HFF-Myc (cell line): ENCODE measurements at regions not wholly inside any gene's neighbourhood (a gene's known extent, or its start where the extent isn't known, plus 50 kb on each side); places are given as distances from the start of the nearest gene placed in this dataset.

Experiments
- DNase-seq: peaks from one replicate; pipeline ENCODE4 v3.0.0-alpha.2; 2011; ENCODE audit warnings: low read depth; ENCODE audit errors: extremely low read depth
- H3K4me3 ChIP-seq: replicated peaks from 2 replicates; pipeline ENCODE4 v1.5.1; 2011; ENCODE audit warnings: low read depth, mild to moderate bottlenecking, control low read depth, low read length
- TF ChIP-seq, protein P1 (sequence below): IDR thresholded peaks from 2 replicates; pipeline ENCODE4 v1.5.1; 2012; ENCODE audit warnings: mild to moderate bottlenecking, low read depth, low read length, control low read depth; ENCODE audit errors: missing control alignments

GRCh38 chr13:28566283-28566682, 71.4 kb upstream of the FLT1 start:
- no peak overlapping the region for H3K4me3 ChIP-seq
- TF ChIP-seq, protein P1, sequence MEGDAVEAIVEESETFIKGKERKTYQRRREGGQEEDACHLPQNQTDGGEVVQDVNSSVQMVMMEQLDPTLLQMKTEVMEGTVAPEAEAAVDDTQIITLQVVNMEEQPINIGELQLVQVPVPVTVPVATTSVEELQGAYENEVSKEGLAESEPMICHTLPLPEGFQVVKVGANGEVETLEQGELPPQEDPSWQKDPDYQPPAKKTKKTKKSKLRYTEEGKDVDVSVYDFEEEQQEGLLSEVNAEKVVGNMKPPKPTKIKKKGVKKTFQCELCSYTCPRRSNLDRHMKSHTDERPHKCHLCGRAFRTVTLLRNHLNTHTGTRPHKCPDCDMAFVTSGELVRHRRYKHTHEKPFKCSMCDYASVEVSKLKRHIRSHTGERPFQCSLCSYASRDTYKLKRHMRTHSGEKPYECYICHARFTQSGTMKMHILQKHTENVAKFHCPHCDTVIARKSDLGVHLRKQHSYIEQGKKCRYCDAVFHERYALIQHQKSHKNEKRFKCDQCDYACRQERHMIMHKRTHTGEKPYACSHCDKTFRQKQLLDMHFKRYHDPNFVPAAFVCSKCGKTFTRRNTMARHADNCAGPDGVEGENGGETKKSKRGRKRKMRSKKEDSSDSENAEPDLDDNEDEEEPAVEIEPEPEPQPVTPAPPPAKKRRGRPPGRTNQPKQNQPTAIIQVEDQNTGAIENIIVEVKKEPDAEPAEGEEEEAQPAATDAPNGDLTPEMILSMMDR, result no peak
- DNase-seq, result no peak

DNA sequence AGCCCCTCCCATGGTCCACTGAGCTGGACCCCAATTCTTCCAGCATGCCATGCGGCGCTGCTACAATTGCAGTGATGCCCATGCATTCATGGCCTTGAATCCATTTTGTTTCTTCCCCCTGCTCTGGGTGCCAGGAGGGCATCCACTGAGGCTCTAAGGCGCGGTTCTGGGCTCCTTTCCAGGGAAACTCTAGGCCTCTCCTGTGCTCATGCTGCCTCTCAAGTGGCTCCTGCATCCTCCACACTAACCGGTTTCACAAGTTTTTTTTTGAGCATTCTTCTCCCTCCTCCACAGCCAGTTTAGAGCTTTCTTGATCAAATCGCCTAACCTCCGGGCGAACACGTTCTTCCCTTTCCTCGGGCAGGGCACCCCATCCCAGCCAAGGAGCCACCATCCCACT, 69.1 kb upstream of the FLT1 start:
- TF ChIP-seq, protein P1, result no peak
- no peak for DNase-seq
- H3K4me3 ChIP-seq, result no peak overlapping the region

DNA sequence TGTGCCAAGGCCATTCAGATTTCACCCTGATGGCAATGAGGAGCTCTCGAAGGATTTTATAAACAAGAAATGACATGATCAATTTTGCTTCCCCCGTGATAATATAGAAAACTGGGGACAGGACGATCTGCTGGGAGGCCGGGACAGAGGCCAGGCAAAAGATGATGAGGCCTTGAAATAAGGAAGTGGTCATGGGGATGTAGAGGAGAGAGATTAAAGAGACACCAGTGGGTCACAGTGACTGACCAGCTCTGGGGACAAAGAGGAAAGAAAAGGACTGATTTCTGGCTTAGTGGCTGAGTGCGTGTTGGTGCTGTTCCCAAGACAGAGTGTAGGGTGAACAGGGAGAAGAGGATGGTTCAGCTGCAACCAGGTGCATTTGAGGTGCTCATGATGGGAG, 68.7 kb upstream of the FLT1 start:
- H3K4me3 ChIP-seq, result no peak overlapping the region
- no peak for DNase-seq
- TF ChIP-seq, protein P1, result no peak

GRCh38 chr13:28560612-28561011, 65.7 kb upstream of the FLT1 start:
- no peak overlapping the region for H3K4me3 ChIP-seq
- TF ChIP-seq, protein P1, result no peak
- no peak for DNase-seq

- no peak for DNase-seq
- H3K4me3 ChIP-seq, result no peak overlapping the region
- TF ChIP-seq, protein P1, result no peak
Measured at GRCh38 chr13:28559636-28560259, 64.8 kb upstream of the FLT1 start.

DNA sequence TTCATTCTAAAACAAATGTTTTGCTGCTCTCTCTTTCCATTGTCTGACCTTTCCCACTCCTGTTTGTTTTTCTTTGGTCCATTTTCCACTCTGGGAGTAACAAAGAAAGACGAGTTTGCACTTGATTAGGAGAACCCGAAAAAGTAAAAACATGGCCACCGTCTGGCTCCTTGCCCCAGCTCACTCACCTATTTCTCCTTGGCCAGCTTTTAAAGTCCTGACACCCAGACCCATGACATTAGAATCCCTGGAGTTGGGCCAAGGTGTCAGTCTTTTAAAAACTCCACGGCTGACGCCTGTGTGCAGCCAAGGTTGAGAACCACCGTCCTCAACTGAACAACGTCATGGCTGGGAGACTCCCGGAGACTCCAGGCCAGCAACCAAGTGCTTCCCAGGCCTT, 63.6 kb upstream of the FLT1 start:
- no peak for DNase-seq
- H3K4me3 ChIP-seq, result no peak overlapping the region
- TF ChIP-seq, protein P1, result no peak
